ENCODE measurements at regions not wholly inside any gene's neighbourhood (a gene's known extent, or its start where the extent isn't known, plus 50 kb on each side); places are given as distances from the start of the nearest gene placed in this dataset.

DNA sequence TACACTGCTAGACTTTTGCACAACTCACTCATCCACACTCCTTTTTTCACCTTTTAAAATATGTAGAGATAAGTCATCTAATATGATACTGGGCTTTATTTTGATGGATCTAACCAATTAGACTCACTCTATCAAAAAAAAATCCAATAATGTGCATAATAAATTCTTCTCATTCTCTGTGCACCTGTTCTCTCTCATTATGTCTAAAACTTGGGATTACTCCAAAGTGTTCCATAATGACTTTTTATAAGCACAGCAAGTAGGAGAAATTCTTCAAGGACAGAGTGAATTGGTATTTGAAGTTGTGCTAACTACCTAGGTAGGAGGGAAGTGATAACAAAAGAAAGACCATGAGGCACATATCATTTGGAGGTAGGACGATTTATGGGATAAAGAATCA is 1438.8 kb downstream of the PCDH7 start:
- H3K4me1 ChIP-seq: peaks cover 11% of the 10 kb centered on the region
- no peaks in the 10 kb centered on the region for H3K27me3 ChIP-seq
- H3K9me3 ChIP-seq (replicated peaks): peaks cover 4% of the 10 kb centered on the region; the same call in 1 of the 2 replicates
- peak in 1 of 2 experiments; percentile 54 for DNase-seq
- H3K27ac ChIP-seq: no peak overlapping the region; the same call in 1 of the 2 replicates
- no peaks in the 10 kb centered on the region for H3K36me3 ChIP-seq
- H3K4me3 ChIP-seq: no peak overlapping the region

DNA sequence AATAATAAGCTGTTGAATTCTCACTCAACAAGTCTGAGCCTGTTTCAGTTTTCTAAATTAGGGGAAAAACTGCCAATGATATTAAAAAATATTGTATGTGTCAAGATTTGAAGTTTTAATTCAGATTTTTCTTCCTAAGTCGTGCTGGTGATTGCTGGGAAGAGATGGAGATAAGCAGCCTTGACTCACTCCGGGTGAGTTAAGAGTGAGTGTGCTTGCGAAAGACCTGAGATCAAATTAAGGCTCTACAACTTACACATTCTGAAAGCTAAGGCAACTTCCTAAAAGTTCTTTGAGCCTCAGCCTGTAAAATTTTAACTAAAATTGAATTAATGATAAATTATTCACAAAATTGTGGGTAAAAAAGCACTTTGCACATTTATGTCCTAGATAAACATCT is 1441.2 kb downstream of the PCDH7 start:
- no peak overlapping the region for H3K4me3 ChIP-seq
- DNase-seq: no peak

DNA sequence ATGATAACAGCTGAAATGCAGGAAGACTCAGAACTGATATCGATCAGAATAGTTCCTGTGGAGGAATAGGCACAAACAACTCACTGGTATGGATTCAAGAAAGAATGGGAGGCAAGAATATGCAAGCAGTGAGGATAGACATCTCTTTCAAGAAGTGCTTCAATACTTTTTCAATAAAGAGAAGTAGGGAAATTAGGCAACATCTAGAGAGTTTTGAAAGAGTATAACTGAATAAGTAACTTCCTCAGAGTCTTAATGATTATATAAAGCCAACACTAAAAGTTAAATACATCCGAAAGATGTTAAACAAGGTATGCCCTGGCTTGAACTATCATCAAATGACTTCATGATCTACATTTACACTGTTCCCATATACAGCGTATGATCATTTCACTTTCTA is 1443.0 kb downstream of the PCDH7 start:
- Histone ChIP-seq H3K9me3 (replicated peaks) (no peaks in the 10 kb centered on the region), H3K27ac (no peak overlapping the region), H3K27me3 (no peaks in the 10 kb centered on the region), H3K4me3 (no peak overlapping the region), H3K36me3 (no peaks in the 10 kb centered on the region), H3K4me1 (peaks cover 11% of the 10 kb centered on the region)
- no peak for DNase-seq

More for the DNA sequence above, 1441.2 kb downstream of the PCDH7 start:
- Histone ChIP-seq H3K27me3 (no peaks in the 10 kb centered on the region), H3K27ac (no peak overlapping the region), H3K36me3 (no peaks in the 10 kb centered on the region), H3K4me1 (peaks cover 11% of the 10 kb centered on the region), H3K9me3 (replicated peaks) (no peaks in the 10 kb centered on the region; the same call in 1 of the 2 replicates)

DNA sequence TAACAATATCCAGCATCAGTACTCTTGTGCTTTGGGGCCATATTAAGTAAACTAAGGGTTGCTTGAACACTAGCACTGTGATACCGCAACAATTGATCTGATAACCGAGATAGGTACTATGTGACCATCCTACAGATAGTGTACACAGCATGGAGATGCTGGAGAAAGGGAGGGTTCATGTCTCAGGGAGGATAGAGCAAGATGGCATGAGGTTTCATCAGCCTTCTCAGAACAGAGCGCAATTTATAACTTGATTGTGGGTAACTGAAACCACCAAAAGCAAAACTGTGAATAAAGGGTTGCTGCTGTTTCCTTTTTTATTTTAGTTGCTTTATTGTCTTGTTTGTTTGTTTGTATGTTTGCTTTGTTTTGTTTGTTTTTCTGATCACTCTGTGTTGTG is 1449.7 kb downstream of the PCDH7 start:
- no peak for DNase-seq
- Histone ChIP-seq H3K27me3 (no peaks in the 10 kb centered on the region), H3K36me3 (no peaks in the 10 kb centered on the region), H3K4me3 (no peak overlapping the region), H3K4me1 (no peaks in the 10 kb centered on the region), H3K9me3 (replicated peaks) (peaks cover 16% of the 10 kb centered on the region), H3K27ac (no peak overlapping the region)

DNA sequence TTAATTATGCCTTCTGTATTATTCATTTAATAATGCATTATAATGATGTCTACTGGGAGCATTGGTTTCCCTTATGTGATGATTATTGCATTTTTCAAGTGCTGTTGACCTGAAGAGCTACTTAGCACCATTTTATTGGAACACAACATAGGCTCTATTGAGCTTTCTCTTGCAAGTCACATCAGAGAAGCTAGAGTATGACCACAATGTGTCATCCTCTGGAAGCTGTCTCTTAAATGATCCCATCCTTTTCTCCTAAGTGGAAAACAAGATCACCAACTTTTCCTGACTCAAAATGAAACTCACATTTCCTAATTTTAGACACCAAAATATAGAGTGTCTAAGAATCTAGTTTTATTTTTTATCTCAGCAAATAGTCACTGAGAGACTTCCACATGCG is 1451.9 kb downstream of the PCDH7 start:
- no peaks in the 10 kb centered on the region for H3K4me1 ChIP-seq
- no peak for DNase-seq
- peaks cover 16% of the 10 kb centered on the region for H3K9me3 ChIP-seq (replicated peaks)
- H3K27me3 ChIP-seq: no peaks in the 10 kb centered on the region
- H3K36me3 ChIP-seq: no peaks in the 10 kb centered on the region
- no peak overlapping the region for H3K27ac ChIP-seq
- no peak overlapping the region for H3K4me3 ChIP-seq

DNA sequence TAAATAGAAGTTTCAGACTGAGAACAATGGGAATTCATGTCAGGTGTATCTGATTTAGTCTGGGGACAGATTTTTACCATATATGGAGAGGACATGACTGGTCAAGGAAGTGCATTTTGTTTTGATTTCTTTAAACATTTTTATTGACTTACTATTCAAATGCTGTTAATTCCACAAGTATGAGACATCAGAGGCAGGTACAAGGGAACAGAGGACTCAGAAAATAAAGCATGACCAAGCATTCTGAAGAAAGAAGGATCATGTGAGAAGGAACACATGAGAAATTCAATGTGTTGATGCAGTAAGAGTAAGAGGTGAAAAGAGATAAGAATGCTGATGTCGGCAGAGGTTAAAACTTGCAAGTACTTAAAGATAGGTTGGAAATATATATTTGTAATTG is 1452.6 kb downstream of the PCDH7 start:
- Histone ChIP-seq H3K36me3 (no peaks in the 10 kb centered on the region), H3K9me3 (replicated peaks) (peaks cover 16% of the 10 kb centered on the region), H3K4me3 (no peak overlapping the region), H3K27me3 (no peaks in the 10 kb centered on the region), H3K4me1 (no peaks in the 10 kb centered on the region), H3K27ac (no peak overlapping the region)
- no peak for DNase-seq

DNA sequence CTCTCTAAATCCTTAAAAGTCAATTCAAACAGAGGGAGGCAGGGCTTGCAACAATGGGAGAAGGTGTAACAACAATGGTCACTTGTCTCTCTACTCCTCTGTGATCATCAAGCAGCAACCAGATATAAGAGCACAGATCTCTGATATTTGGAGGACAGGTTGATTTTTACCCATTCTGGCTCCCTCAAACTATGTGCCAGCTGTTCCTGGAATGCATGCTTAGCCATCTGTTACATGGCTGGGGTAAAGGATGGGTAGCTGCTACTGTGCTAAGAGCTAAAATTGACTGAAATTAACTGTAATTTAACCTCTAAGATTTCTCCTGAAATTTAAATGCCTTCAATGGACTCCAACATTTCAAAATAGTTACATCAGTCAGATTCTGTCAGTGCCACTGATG is 1459.9 kb downstream of the PCDH7 start:
- Histone ChIP-seq H3K4me1 (peaks cover 5% of the 10 kb centered on the region), H3K4me3 (no peak overlapping the region), H3K27ac (no peak overlapping the region), H3K36me3 (no peaks in the 10 kb centered on the region), H3K9me3 (replicated peaks) (0 out of 2 replicates have a peak, but pooled peaks cover 2% of the 10 kb centered on the region), H3K27me3 (no peaks in the 10 kb centered on the region)
- DNase-seq: peak; percentile 19 to 53

DNA sequence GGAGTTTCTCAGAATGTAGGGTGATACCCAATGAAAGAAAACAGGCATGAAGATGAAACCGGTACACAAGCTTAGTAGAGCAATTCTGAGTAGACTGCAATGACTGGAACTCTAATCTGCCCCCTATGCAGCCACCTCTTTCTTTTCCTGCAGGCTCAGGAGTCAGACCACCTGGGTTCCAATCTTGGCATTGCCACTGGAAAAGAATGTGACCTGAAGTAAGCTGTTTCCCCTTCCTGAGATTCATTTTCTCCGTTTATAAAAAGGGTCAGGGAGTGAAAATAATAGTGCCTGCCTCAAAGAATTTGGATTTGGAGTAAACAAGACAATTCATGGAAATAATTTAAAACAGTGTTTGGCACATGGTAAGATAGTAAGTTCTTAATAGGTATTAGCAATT is 1464.0 kb downstream of the PCDH7 start:
- Histone ChIP-seq H3K27me3 (no peaks in the 10 kb centered on the region), H3K4me1 (peaks cover 5% of the 10 kb centered on the region), H3K4me3 (no peak overlapping the region), H3K9me3 (replicated peaks) (0 out of 2 replicates have a peak, but pooled peaks cover 2% of the 10 kb centered on the region), H3K27ac (no peak overlapping the region), H3K36me3 (no peaks in the 10 kb centered on the region)
- DNase-seq: no peak

DNA sequence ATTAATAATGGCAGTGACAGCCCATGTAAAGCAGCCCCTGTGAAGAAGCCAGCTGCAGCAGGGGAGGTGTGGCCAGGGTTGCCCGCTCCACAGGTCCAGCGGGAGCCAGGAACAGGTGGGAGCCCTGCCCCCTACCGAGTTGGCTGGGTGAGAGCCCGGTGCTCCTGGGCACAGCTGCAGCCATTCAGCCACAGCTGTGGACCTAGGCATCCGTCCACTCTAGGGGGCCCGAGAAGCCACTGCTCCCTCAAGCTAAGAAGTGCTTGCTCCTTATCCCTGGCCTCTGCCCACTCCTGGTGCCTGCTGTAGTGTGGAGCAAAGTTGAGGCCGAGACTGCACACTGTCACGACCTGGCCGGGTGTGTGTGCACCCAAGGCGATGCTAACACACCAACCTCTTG is 1469.0 kb downstream of the PCDH7 start:
- Histone ChIP-seq H3K27ac (no peak overlapping the region), H3K4me1 (no peaks in the 10 kb centered on the region), H3K36me3 (no peaks in the 10 kb centered on the region), H3K9me3 (replicated peaks) (no peaks in the 10 kb centered on the region; the same call in 1 of the 2 replicates), H3K27me3 (no peaks in the 10 kb centered on the region), H3K4me3 (no peak overlapping the region)
- DNase-seq: peak; percentile 55 to 60

DNA sequence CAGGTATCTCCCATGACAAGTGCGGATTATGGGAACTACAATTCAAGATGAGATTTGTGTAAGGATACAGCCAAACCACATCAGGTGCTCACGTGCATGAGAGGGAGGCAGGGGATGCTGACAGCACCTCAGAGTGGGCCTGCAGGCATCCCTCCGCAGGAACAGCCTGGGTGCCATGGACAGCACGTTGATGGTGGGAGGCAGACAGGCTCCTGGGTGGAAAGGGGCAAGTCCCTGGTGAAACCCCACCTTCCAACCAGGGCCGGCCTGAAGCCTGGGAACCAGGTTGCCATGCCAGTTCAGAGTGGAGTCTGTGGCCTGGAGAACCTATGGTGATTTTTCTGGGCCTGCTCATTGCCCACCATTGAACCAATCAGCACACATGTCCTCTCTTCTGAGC is 1469.6 kb downstream of the PCDH7 start:
- Histone ChIP-seq H3K4me3 (no peak overlapping the region), H3K27ac (no peak overlapping the region)

DNA sequence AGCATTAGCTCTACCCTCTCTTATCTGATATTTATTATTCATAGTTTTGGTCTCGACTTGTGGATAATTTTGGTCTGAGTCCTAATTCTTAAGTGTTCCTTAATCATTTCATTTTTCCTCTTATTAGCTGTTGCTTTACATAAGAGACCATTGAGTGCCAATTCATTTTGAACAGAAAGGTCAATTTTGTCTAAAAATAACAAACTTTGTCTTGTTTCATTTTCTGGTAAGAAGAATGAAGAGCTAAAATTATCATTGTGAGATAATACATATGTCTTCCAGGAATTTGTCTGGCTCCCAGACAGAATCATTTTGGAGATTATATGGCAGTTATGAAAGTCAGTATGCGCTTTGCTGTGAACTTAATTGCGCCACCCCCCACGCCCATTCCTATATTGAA is 1471.8 kb downstream of the PCDH7 start:
- Histone ChIP-seq H3K4me3 (no peak overlapping the region), H3K9me3 (replicated peaks) (no peaks in the 10 kb centered on the region; the same call in 1 of the 2 replicates), H3K27me3 (no peaks in the 10 kb centered on the region), H3K27ac (no peak overlapping the region), H3K4me1 (no peaks in the 10 kb centered on the region), H3K36me3 (no peaks in the 10 kb centered on the region)
- no peak for DNase-seq

More for the DNA sequence above, 1469.6 kb downstream of the PCDH7 start:
- no peaks in the 10 kb centered on the region for H3K27me3 ChIP-seq
- H3K36me3 ChIP-seq: no peaks in the 10 kb centered on the region
- H3K9me3 ChIP-seq (replicated peaks): no peaks in the 10 kb centered on the region; the same call in 1 of the 2 replicates
- DNase-seq: no peak
- H3K4me1 ChIP-seq: no peaks in the 10 kb centered on the region

DNA sequence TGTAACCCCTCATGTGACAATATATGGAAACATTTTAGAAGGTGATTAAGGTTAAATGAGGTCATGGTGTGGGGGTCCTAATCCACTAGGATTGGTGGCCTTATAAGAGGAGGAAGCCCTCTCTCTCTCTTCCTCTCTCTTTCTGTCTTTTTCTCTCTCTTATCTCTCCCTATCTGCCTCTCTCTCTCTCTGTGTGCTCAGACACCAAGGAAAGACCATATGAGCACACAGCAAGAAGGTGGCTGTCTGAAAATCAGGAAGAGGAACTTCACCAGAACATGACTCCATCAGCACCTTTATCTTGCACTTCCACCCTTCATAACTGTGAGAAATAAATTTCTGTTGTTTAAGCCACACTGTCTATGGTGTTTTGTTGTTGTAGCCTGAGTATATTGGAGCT is 1472.2 kb downstream of the PCDH7 start:
- Histone ChIP-seq H3K27me3 (no peaks in the 10 kb centered on the region), H3K4me3 (no peak overlapping the region), H3K27ac (no peak overlapping the region), H3K9me3 (replicated peaks) (no peaks in the 10 kb centered on the region; the same call in 1 of the 2 replicates), H3K4me1 (no peaks in the 10 kb centered on the region), H3K36me3 (no peaks in the 10 kb centered on the region)
- DNase-seq: no peak

DNA sequence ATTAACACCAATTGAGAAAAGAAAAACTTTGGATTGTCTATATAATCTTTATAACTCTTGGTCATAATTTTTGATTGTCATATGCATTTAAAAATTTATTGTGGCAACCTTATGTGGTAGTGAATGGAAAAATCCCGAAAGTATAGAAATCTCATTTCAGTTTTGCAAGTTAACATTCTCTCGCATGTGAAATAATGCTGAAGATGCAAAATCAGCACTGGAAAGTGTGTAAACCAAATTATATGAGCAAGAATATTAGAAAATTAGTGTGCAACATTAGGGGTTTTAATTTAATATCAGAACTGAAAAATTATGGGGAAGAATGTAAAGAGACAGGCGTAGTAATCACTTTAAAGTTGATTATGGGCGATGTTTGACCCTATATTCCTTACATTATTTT is 1472.8 kb downstream of the PCDH7 start:
- Histone ChIP-seq H3K4me3 (no peak overlapping the region), H3K9me3 (replicated peaks) (no peaks in the 10 kb centered on the region; the same call in 1 of the 2 replicates), H3K36me3 (no peaks in the 10 kb centered on the region), H3K27ac (no peak overlapping the region), H3K27me3 (no peaks in the 10 kb centered on the region), H3K4me1 (no peaks in the 10 kb centered on the region)
- DNase-seq: no peak

DNA sequence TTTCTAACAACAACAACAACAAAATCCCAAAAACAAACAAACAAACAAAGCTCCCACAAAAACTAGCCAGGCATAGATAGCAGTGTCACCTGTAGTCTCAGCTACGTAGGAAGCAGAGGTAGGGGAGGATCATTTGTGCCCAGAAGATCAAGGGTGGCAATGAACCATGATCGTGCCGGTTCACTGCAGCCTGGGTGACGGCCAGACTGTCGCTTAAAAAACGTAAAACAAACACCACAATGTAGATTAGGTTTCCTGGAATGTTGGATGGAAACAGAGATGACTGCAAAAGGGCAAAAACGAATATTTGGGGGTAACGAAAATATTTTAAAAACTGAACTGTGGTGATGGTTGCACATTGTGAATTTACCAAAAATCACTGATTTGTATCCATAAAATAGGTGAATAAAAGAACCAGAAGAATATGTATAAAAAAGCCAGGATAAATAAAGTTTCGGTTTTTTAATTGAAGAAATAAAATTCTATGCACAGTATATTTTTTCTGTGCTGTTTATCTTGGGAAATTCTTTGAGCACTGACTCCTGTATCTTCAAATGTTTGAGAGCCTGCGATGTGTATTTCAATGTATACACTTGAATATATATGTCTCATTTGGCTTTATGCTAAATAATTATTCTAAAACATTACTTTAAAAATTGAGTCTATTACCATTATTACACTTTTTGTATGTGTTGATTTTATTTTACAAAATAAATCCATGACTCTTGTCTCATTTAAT is 1477.0 kb downstream of the PCDH7 start:
- H3K27me3 ChIP-seq: no peaks in the 10 kb centered on the region
- no peak for DNase-seq
- H3K9me3 ChIP-seq (replicated peaks): no peaks in the 10 kb centered on the region

DNA sequence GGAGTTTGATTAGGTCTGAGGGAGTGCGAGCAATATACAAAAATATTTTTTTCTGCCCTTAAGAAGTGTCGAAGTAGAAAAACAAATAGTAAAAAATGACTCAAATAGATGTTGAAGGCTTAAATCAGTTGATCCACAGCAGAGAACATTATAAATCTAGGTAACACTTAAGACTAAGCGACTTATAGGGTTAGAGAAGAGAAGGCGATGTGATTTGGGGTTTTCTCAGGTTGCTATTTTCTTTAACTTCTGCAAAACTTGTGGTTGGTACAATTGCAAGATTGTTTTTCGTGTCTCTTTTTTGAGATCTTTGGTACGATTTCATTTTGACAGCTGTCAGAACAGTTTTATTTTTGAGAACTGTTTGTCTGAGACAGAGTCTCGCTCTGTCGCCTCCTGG is 1479.5 kb downstream of the PCDH7 start:
- H3K4me3 ChIP-seq: no peak overlapping the region
- no peaks in the 10 kb centered on the region for H3K4me1 ChIP-seq
- no peaks in the 10 kb centered on the region for H3K9me3 ChIP-seq (replicated peaks)
- H3K36me3 ChIP-seq: no peaks in the 10 kb centered on the region
- H3K27me3 ChIP-seq: no peaks in the 10 kb centered on the region
- no peak for DNase-seq
- no peak overlapping the region for H3K27ac ChIP-seq

More for the DNA sequence above, 1477.0 kb downstream of the PCDH7 start:
- H3K36me3 ChIP-seq: no peaks in the 10 kb centered on the region
- H3K27ac ChIP-seq: no peak overlapping the region; the same call in 1 of the 2 replicates
- no peak overlapping the region for H3K4me3 ChIP-seq
- no peaks in the 10 kb centered on the region for H3K4me1 ChIP-seq

DNA sequence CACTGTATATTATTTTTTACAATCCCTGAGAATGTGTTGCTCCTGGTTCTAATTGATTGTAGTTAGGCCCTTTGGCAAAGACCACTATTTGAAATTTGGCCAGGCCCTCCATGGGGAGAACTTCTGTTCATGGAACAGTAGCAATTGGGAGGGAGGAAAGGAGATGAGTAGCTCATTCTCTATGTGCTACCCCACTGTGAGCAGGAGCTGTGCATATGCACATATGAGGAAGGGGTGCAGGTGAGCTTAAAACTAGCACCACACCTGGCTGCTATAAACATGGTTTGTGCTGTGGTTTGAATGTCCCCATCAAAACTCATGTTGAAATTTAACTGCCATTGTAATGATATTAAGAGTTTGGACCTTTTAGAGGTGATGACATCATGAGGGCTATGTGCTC is 1483.2 kb downstream of the PCDH7 start:
- Histone ChIP-seq H3K4me1 (no peaks in the 10 kb centered on the region), H3K27me3 (no peaks in the 10 kb centered on the region), H3K36me3 (no peaks in the 10 kb centered on the region), H3K27ac (no peak overlapping the region), H3K9me3 (replicated peaks) (no peaks in the 10 kb centered on the region), H3K4me3 (no peak overlapping the region)
- no peak for DNase-seq
